Stimulated activated CD4-positive, alpha-beta T cell treated with anti-CD3 and anti-CD28 coated beads, TNF-alpha, amount 100 ng/mL, for 24 hours (primary cell): ENCODE measurements at regions not wholly inside any gene's neighbourhood (a gene's known extent, or its start where the extent isn't known, plus 50 kb on each side); places are given as distances from the start of the nearest gene placed in this dataset.

Source experiments
- DNase-seq, 3 experiments: peaks; one replicate each; pipeline ENCODE4 v3.0.0-alpha.2; 2020; ENCODE audit warnings: low read depth in 3 of 3

GRCh38 chr10:71069909-71070666 is 142.3 kb upstream of the UNC5B start:
- no peak for DNase-seq

GRCh38 chr10:71070741-71071140 is 141.6 kb upstream of the UNC5B start:
- DNase-seq = no peak

- DNase-seq = no peak
Measured at GRCh38 chr10:71072131-71072822, 140.1 kb upstream of the UNC5B start.

GRCh38 chr10:71072823-71073210 is 139.6 kb upstream of the UNC5B start:
- DNase-seq = no peak

- DNase-seq = no peak
Measured at GRCh38 chr10:71073451-71074175, 138.8 kb upstream of the UNC5B start.

- DNase-seq = no peak
Measured at GRCh38 chr10:71074176-71074755, 138.1 kb upstream of the UNC5B start.

GRCh38 chr10:71075086-71075758 is 137.1 kb upstream of the UNC5B start:
- DNase-seq = no peak

GRCh38 chr10:71075759-71076472 is 136.5 kb upstream of the UNC5B start:
- DNase-seq = no peak

- no peak for DNase-seq
Measured at GRCh38 chr10:71076473-71077142, 135.8 kb upstream of the UNC5B start.

- DNase-seq = no peak
Measured at GRCh38 chr10:71077143-71077581, 135.2 kb upstream of the UNC5B start.

GRCh38 chr10:71077796-71078453 is 134.4 kb upstream of the UNC5B start:
- DNase-seq = no peak

- DNase-seq = no peak
Measured at GRCh38 chr10:71078454-71079145, 133.8 kb upstream of the UNC5B start.

GRCh38 chr10:71079761-71080380 is 132.5 kb upstream of the UNC5B start:
- no peak for DNase-seq

GRCh38 chr10:71080381-71081228 is 131.8 kb upstream of the UNC5B start:
- no peak for DNase-seq

GRCh38 chr10:71081229-71081560 is 131.2 kb upstream of the UNC5B start:
- no peak for DNase-seq

GRCh38 chr10:71081912-71082311 is 130.5 kb upstream of the UNC5B start:
- DNase-seq = no peak

- DNase-seq = no peak
Measured at GRCh38 chr10:71082960-71083715, 129.2 kb upstream of the UNC5B start.

GRCh38 chr10:71083716-71083975 is 128.7 kb upstream of the UNC5B start:
- no peak for DNase-seq
